ENCODE measurements at regions not wholly inside any gene's neighbourhood (a gene's known extent, or its start where the extent isn't known, plus 50 kb on each side); places are given as distances from the start of the nearest gene placed in this dataset.

DNA sequence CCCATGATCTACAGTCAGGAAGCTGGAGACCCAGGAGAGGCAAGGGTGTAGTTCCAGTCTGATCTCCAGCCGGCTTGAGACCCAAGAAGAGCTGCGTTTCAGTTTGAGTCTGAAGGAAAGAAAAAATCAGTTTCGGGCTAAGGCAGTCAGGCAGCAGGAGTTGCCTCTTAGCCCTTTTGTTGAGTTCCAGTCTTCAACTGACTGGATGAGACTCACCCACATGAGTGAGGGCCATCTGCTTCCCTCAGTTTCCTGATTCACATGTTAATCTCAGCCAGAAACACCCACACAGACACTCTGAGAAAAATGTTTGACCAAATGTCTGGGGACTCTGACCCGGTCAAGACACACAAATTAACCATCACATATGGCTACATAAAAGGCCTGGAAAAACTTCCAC lies 73.6 kb upstream of the ELOVL6 start:
- H3K4me1 ChIP-seq (ENCODE audit: control insufficient read depth in 4 of 4, insufficient read depth in 4 of 4, low read length in 3 of 4), result no peaks in the 10 kb centered on the region
- H3K4me3 ChIP-seq (ENCODE audit: low read depth in 1 of 3, low read length in 3 of 3), result no peak overlapping the region
- H3K9me3 ChIP-seq (ENCODE audit: control insufficient read depth in 4 of 4, low read length in 3 of 4), result no peaks in the 10 kb centered on the region
- H3K36me3 ChIP-seq (ENCODE audit: control insufficient read depth in 4 of 4, insufficient read depth in 3 of 4, low read depth in 1 of 4, low read length in 3 of 4), result no peaks in the 10 kb centered on the region
- DNase-seq (ENCODE audit: low spot score), result no peak
- TF ChIP-seq GABPA (IDR thresholded peaks at IDR 0.05 in 1 of 2, conservative IDR thresholded peaks at IDR 0.05 in 1 of 2) (no peak), EGR1 (IDR thresholded peaks at IDR 0.05; ENCODE audit: low read depth in 2 of 2) (no peak), YY1 (IDR thresholded peaks at IDR 0.05) (no peak), CTCF (IDR thresholded peaks at IDR 0.05; ENCODE audit: low read depth, low read length, missing input control) (no peak), FOXA1 (IDR thresholded peaks at IDR 0.05) (no peak)
- TF ChIP-seq, protein P1, sequence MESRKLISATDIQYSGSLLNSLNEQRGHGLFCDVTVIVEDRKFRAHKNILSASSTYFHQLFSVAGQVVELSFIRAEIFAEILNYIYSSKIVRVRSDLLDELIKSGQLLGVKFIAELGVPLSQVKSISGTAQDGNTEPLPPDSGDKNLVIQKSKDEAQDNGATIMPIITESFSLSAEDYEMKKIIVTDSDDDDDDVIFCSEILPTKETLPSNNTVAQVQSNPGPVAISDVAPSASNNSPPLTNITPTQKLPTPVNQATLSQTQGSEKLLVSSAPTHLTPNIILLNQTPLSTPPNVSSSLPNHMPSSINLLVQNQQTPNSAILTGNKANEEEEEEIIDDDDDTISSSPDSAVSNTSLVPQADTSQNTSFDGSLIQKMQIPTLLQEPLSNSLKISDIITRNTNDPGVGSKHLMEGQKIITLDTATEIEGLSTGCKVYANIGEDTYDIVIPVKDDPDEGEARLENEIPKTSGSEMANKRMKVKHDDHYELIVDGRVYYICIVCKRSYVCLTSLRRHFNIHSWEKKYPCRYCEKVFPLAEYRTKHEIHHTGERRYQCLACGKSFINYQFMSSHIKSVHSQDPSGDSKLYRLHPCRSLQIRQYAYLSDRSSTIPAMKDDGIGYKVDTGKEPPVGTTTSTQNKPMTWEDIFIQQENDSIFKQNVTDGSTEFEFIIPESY (IDR thresholded peaks at IDR 0.05), result no peak
- WGBS, result 89% methylated on average over 4 of the region's 4 CpGs
- H3K9ac ChIP-seq (ENCODE audit: low read depth in 1 of 2, low read length in 2 of 2), result no peak overlapping the region
- no peak overlapping the region for H3K27ac ChIP-seq (ENCODE audit: low read depth in 1 of 2, low read length in 2 of 2)
- no peaks in the 10 kb centered on the region for H3K27me3 ChIP-seq (ENCODE audit: control insufficient read depth in 4 of 4, insufficient read depth in 4 of 4, low read length in 3 of 4)

- no peak for DNase-seq (ENCODE audit: low spot score)
- H3K9ac ChIP-seq (ENCODE audit: low read depth in 1 of 2, low read length in 2 of 2), result no peak overlapping the region
- 89% methylated on average over 3 of the region's 3 CpGs for WGBS
- TF ChIP-seq HNF4G (IDR thresholded peaks at IDR 0.05) (no peak), RXRA (IDR thresholded peaks at IDR 0.05) (no peak), EGR1 (IDR thresholded peaks at IDR 0.05; ENCODE audit: low read depth in 2 of 2) (no peak), REST (IDR thresholded peaks at IDR 0.05) (no peak), RAD21 (IDR thresholded peaks at IDR 0.05) (no peak), NR2F2 (IDR thresholded peaks at IDR 0.05) (no peak), TAF1 (conservative IDR thresholded peaks at IDR 0.05) (no peak), FOXA1 (IDR thresholded peaks at IDR 0.05) (no peak)
- H3K36me3 ChIP-seq (ENCODE audit: control insufficient read depth in 4 of 4, insufficient read depth in 3 of 4, low read depth in 1 of 4, low read length in 3 of 4), result no peaks in the 10 kb centered on the region
- H3K9me3 ChIP-seq (ENCODE audit: control insufficient read depth in 4 of 4, low read length in 3 of 4), result no peaks in the 10 kb centered on the region
- H3K4me1 ChIP-seq (ENCODE audit: control insufficient read depth in 4 of 4, insufficient read depth in 4 of 4, low read length in 3 of 4), result peaks cover 0 to 6% (median 4%) of the 10 kb centered on the region in 4 donors
- H3K4me3 ChIP-seq (ENCODE audit: low read depth in 1 of 3, low read length in 3 of 3), result no peak overlapping the region
- H3K27ac ChIP-seq (ENCODE audit: low read depth in 1 of 2, low read length in 2 of 2), result no peak overlapping the region
- no peaks in the 10 kb centered on the region for H3K27me3 ChIP-seq (ENCODE audit: control insufficient read depth in 4 of 4, insufficient read depth in 4 of 4, low read length in 3 of 4)
Observed at GRCh38 chr4:110270492-110271197, 72.2 kb upstream of the ELOVL6 start.

Data from liver (tissue), 8 donors.